Karpas-422 (cell line): ENCODE measurements at regions not wholly inside any gene's neighbourhood (a gene's known extent, or its start where the extent isn't known, plus 50 kb on each side); places are given as distances from the start of the nearest gene placed in this dataset.

Experiments
- DNase-seq: peaks from one replicate; pipeline ENCODE4 v3.0.0-alpha.2; 2015
- H2AFZ ChIP-seq: fragments of 200-600 bp; sonication (generic); 2 replicates; pipeline ENCODE4 v1.6.1; 2014; ENCODE audit warnings: antibody characterized with exemption, low read length, mixed read lengths
- H3K27ac ChIP-seq: fragments of 200-600 bp; sonication (generic); 2 replicates; pipeline ENCODE4 v1.5.1; 2014; ENCODE audit warnings: mild to moderate bottlenecking, low read length, moderate library complexity
- H3K27me3 ChIP-seq: fragments of 200-600 bp; sonication (generic); 2 replicates; pipeline ENCODE4 v1.6.1; 2014; ENCODE audit warnings: low read length, mixed read lengths
- H3K36me3 ChIP-seq: fragments of 200-600 bp; sonication (generic); 2 replicates; pipeline ENCODE4 v1.6.1; 2014; ENCODE audit warnings: low read length, mixed read lengths; ENCODE audit not compliant: insufficient read depth
- H3K4me1 ChIP-seq: fragments of 200-600 bp; sonication (generic); 2 replicates; pipeline ENCODE4 v1.6.1; 2014; ENCODE audit warnings: mild to moderate bottlenecking, low read length, mixed read lengths
- H3K4me2 ChIP-seq: fragments of 200-600 bp; sonication (generic); 2 replicates; pipeline ENCODE4 v1.6.1; 2014; ENCODE audit warnings: low read length, low read depth, mild to moderate bottlenecking; ENCODE audit not compliant: poor library complexity, severe bottlenecking
- H3K4me3 ChIP-seq: fragments of 200-600 bp; sonication (generic); 2 replicates; pipeline ENCODE4 v1.5.1; 2014; ENCODE audit warnings: mild to moderate bottlenecking, antibody characterized with exemption, low read length, mixed read lengths
- H3K79me2 ChIP-seq: fragments of 200-600 bp; sonication (generic); 2 replicates; pipeline ENCODE4 v1.6.1; 2014; ENCODE audit warnings: mild to moderate bottlenecking, low read length, mixed read lengths
- H3K9ac ChIP-seq: fragments of 200-600 bp; sonication (generic); 2 replicates; pipeline ENCODE4 v1.6.0; 2014; ENCODE audit warnings: low read length
- H3K9me2 ChIP-seq: fragments of 200-600 bp; sonication (generic), shearing (Covaris generic); replicated peaks from 2 replicates; pipeline ENCODE4 v1.6.0; 2014; ENCODE audit warnings: mild to moderate bottlenecking, low read length, moderate library complexity; ENCODE audit not compliant: insufficient read depth
- H3K9me3 ChIP-seq: fragments of 300-700, 200-600 bp; sonication (generic); 2 replicates; pipeline ENCODE4 v1.6.1; 2014; ENCODE audit warnings: low read length, mixed read lengths
- H4K20me1 ChIP-seq: fragments of 200-600 bp; sonication (generic); 2 replicates; pipeline ENCODE4 v1.6.1; 2014; ENCODE audit warnings: mild to moderate bottlenecking, antibody characterized with exemption, low read length, low read depth; ENCODE audit not compliant: insufficient read depth

GRCh38 chr17:51430591-51430990, 170.2 kb downstream of the UTP18 start:
- no peak overlapping the region for H3K27ac ChIP-seq
- H3K4me1 ChIP-seq = no peaks in the 10 kb centered on the region

GRCh38 chr17:51434434-51435170, 174.3 kb downstream of the UTP18 start:
- no peaks in the 10 kb centered on the region for H3K79me2 ChIP-seq
- no peak overlapping the region for H3K9ac ChIP-seq
- H3K9me3 ChIP-seq = no peaks in the 10 kb centered on the region
- H3K4me1 ChIP-seq = no peaks in the 10 kb centered on the region
- no peaks in the 10 kb centered on the region for H3K27me3 ChIP-seq
- H3K36me3 ChIP-seq = no peaks in the 10 kb centered on the region
- H3K4me3 ChIP-seq = no peak overlapping the region
- H4K20me1 ChIP-seq = no peaks in the 10 kb centered on the region
- DNase-seq = no peak
- H3K9me2 ChIP-seq = no peaks in the 10 kb centered on the region
- no peak overlapping the region for H2AFZ ChIP-seq
- H3K4me2 ChIP-seq = no peak overlapping the region
- no peak overlapping the region for H3K27ac ChIP-seq

More at GRCh38 chr17:51430591-51430990, 170.2 kb downstream of the UTP18 start:
- Histone ChIP-seq H3K4me3 (no peak overlapping the region), H4K20me1 (no peaks in the 10 kb centered on the region), H3K79me2 (no peaks in the 10 kb centered on the region), H2AFZ (no peak overlapping the region), H3K27me3 (no peaks in the 10 kb centered on the region), H3K9ac (no peak overlapping the region), H3K9me3 (no peaks in the 10 kb centered on the region), H3K4me2 (no peak overlapping the region), H3K36me3 (no peaks in the 10 kb centered on the region), H3K9me2 (no peaks in the 10 kb centered on the region)
- no peak for DNase-seq

- H2AFZ ChIP-seq = no peak overlapping the region
- H3K4me1 ChIP-seq = no peaks in the 10 kb centered on the region
- H3K4me3 ChIP-seq = no peak overlapping the region
- no peak overlapping the region for H3K4me2 ChIP-seq
- no peaks in the 10 kb centered on the region for H4K20me1 ChIP-seq
- H3K9ac ChIP-seq = no peak overlapping the region
- H3K27me3 ChIP-seq = no peaks in the 10 kb centered on the region
- no peak for DNase-seq
- H3K36me3 ChIP-seq = no peaks in the 10 kb centered on the region
- H3K27ac ChIP-seq = no peak overlapping the region
- H3K9me3 ChIP-seq = no peaks in the 10 kb centered on the region
- H3K79me2 ChIP-seq = no peaks in the 10 kb centered on the region
- H3K9me2 ChIP-seq = no peaks in the 10 kb centered on the region
Measured at GRCh38 chr17:51435171-51435552, 174.8 kb downstream of the UTP18 start.

- Histone ChIP-seq H3K9me2 (no peaks in the 10 kb centered on the region), H3K4me1 (no peaks in the 10 kb centered on the region), H3K27me3 (no peaks in the 10 kb centered on the region), H3K9ac (no peak overlapping the region), H3K9me3 (no peaks in the 10 kb centered on the region), H3K4me2 (no peak overlapping the region), H4K20me1 (no peaks in the 10 kb centered on the region), H3K79me2 (no peaks in the 10 kb centered on the region), H3K36me3 (no peaks in the 10 kb centered on the region), H3K27ac (no peak overlapping the region), H2AFZ (no peak overlapping the region), H3K4me3 (no peak overlapping the region)
- peak; percentile 82 for DNase-seq
Measured at GRCh38 chr17:51435641-51436091, 175.3 kb downstream of the UTP18 start.

- Histone ChIP-seq H3K79me2 (no peaks in the 10 kb centered on the region), H3K4me3 (no peak overlapping the region), H3K27me3 (no peaks in the 10 kb centered on the region), H2AFZ (no peak overlapping the region), H3K27ac (no peak overlapping the region), H3K4me1 (no peaks in the 10 kb centered on the region), H3K4me2 (no peak overlapping the region), H4K20me1 (no peaks in the 10 kb centered on the region), H3K9ac (no peak overlapping the region), H3K9me2 (no peaks in the 10 kb centered on the region), H3K36me3 (no peaks in the 10 kb centered on the region), H3K9me3 (no peaks in the 10 kb centered on the region)
- DNase-seq = no peak
Measured at GRCh38 chr17:51439395-51440229, 179.3 kb downstream of the UTP18 start.

GRCh38 chr17:51441431-51441830, 181.1 kb downstream of the UTP18 start:
- H2AFZ ChIP-seq = no peak overlapping the region
- DNase-seq = no peak
- no peaks in the 10 kb centered on the region for H3K9me3 ChIP-seq
- H3K4me2 ChIP-seq = no peak overlapping the region
- H3K36me3 ChIP-seq = no peaks in the 10 kb centered on the region
- H3K9me2 ChIP-seq = no peaks in the 10 kb centered on the region
- H3K4me1 ChIP-seq = no peaks in the 10 kb centered on the region
- H3K9ac ChIP-seq = no peak overlapping the region
- no peaks in the 10 kb centered on the region for H3K79me2 ChIP-seq
- no peak overlapping the region for H3K27ac ChIP-seq
- H3K4me3 ChIP-seq = no peak overlapping the region
- no peaks in the 10 kb centered on the region for H3K27me3 ChIP-seq
- no peaks in the 10 kb centered on the region for H4K20me1 ChIP-seq

- H2AFZ ChIP-seq = no peak overlapping the region
- H3K9me2 ChIP-seq = no peaks in the 10 kb centered on the region
- H3K4me1 ChIP-seq = no peaks in the 10 kb centered on the region
- no peaks in the 10 kb centered on the region for H3K79me2 ChIP-seq
- no peaks in the 10 kb centered on the region for H3K36me3 ChIP-seq
- H3K4me3 ChIP-seq = no peak overlapping the region
- no peaks in the 10 kb centered on the region for H4K20me1 ChIP-seq
- H3K4me2 ChIP-seq = no peak overlapping the region
- H3K9me3 ChIP-seq = no peaks in the 10 kb centered on the region
- H3K27ac ChIP-seq = no peak overlapping the region
- no peak overlapping the region for H3K9ac ChIP-seq
- no peaks in the 10 kb centered on the region for H3K27me3 ChIP-seq
- no peak for DNase-seq
Measured at GRCh38 chr17:51442088-51442865, 181.9 kb downstream of the UTP18 start.

GRCh38 chr17:51443646-51444045, 183.3 kb downstream of the UTP18 start:
- no peaks in the 10 kb centered on the region for H3K9me2 ChIP-seq
- H3K27me3 ChIP-seq = no peaks in the 10 kb centered on the region
- H3K79me2 ChIP-seq = no peaks in the 10 kb centered on the region
- H3K9me3 ChIP-seq = no peaks in the 10 kb centered on the region
- no peak overlapping the region for H3K9ac ChIP-seq
- no peaks in the 10 kb centered on the region for H3K4me1 ChIP-seq
- no peak for DNase-seq
- H3K4me3 ChIP-seq = no peak overlapping the region
- no peaks in the 10 kb centered on the region for H4K20me1 ChIP-seq
- no peaks in the 10 kb centered on the region for H3K36me3 ChIP-seq
- H3K27ac ChIP-seq = no peak overlapping the region
- H3K4me2 ChIP-seq = no peak overlapping the region
- no peak overlapping the region for H2AFZ ChIP-seq
